ENCODE measurements at regions not wholly inside any gene's neighbourhood (a gene's known extent, or its start where the extent isn't known, plus 50 kb on each side); places are given as distances from the start of the nearest gene placed in this dataset.
"Not testable (repeated sequence)": the region's sequence is repeated elsewhere in the genome, so short reads cannot be mapped to it uniquely, and the experiment has no call there.

GRCh38 chr3:196147116-196147515 lies 64.1 kb downstream of the ZDHHC19 start:
- no peak for DNase-seq (ENCODE audit: low read depth in 2 of 2)

- no peak for DNase-seq (ENCODE audit: low read depth in 2 of 2)
Observed at GRCh38 chr3:196145468-196146262, 63.8 kb upstream of the TFRC start.

- peak; percentile 14 to 73 for DNase-seq (ENCODE audit: low read depth in 2 of 2)
Observed at GRCh38 chr3:196144383-196145105, 62.7 kb upstream of the TFRC start.

DNA sequence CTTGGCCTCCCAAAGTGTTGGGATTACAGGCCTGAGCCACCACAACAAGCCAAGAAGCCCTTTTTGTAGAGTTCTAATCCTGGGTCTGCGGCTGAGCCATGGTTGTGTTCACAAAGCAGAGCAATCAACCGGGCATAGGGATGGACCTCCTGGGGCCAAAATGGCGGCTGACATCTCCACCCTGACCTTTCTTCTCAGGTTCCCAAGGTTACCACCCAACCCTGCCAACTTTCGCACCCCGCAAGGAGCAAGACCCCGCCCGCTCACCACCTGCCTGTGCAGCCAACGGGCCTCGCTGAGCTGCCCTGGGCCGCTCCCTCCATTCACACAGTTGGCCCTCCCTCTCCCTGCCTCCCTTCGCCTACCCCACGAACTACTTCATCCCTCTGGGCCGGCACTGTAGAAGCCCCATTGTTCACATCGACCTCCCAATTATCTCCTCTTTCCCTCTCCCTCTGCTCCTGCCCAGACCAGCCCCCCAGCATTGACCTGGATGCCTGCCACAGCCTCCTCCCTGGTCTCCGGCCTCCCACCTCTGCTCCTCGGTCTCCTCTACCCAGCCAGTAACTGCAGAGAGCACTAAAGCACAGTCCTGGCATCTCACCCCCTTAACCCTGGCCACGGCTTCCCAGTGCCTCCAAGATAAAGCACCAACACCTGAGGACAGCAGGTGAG lies 62.0 kb upstream of the TFRC start:
- DNase-seq (ENCODE audit: low read depth in 2 of 2): no peak

GRCh38 chr3:196142202-196142956 lies 60.5 kb upstream of the TFRC start:
- DNase-seq (ENCODE audit: low read depth in 2 of 2): no peak

- DNase-seq (ENCODE audit: low read depth in 2 of 2): no peak
Observed at GRCh38 chr3:196141866-196142201, 59.9 kb upstream of the TFRC start.

DNA sequence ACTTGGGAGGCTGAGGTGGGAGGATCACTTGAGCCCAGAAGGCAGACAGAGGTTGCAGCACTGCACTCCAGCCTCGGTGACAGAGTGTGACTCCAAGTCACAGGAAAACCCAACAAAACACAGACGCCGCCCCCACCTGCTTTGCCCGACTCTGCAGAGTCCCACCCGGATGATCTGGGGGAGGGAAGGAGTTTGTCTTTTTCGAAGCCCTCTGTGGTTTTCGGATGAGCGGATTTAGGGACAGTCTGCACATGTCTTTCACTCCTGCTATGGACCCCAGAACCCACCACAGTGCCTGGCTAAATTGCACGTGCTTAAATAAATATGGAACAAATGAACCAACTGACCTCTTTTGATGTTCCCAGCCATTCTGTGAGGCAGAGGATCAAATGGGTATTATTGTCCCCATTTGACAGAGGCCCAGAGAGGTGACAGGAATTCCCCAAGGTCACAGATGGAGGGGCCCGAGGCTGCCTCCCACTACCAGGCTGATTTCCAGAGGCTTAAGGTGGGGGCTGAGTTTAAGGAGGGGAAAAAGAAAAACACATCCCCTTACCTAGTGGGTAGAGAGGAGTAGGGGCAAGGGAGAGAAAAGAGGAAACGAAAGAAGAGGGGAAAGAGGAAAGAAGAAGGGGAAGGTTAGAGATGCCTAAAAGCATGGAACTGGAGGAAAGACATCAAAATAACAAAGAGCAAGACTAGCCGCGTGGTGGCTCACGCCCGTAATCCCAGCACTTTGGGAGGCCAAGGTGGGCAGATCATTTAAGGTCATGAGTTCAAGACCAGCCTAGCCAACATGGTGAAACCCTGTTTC lies 59.4 kb upstream of the TFRC start:
- DNase-seq (ENCODE audit: low read depth in 2 of 2): no peak

GRCh38 chr3:196140224-196140623 lies 58.3 kb upstream of the TFRC start:
- no peak for DNase-seq (ENCODE audit: low read depth in 2 of 2)

DNA sequence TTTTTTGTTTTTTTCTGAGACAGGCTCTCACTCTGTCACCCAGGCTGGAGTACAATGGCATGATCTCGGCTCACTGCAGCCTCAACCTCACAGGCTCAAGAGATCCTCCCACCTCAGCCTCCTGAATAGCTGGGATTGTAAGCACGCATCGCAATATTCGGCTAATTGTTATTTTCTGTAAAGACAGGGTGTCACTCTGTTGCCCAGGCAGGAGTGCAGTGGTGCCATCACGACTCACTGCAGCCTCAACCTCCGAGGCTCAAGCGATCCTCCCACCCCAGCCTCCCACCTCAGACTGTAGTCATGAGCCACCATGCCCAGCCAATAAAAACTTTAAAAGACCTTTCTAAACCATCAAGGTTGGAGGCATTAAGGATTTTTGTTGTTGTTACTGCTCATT lies 57.4 kb upstream of the TFRC start:
- no peak for DNase-seq (ENCODE audit: low read depth in 2 of 2)

DNA sequence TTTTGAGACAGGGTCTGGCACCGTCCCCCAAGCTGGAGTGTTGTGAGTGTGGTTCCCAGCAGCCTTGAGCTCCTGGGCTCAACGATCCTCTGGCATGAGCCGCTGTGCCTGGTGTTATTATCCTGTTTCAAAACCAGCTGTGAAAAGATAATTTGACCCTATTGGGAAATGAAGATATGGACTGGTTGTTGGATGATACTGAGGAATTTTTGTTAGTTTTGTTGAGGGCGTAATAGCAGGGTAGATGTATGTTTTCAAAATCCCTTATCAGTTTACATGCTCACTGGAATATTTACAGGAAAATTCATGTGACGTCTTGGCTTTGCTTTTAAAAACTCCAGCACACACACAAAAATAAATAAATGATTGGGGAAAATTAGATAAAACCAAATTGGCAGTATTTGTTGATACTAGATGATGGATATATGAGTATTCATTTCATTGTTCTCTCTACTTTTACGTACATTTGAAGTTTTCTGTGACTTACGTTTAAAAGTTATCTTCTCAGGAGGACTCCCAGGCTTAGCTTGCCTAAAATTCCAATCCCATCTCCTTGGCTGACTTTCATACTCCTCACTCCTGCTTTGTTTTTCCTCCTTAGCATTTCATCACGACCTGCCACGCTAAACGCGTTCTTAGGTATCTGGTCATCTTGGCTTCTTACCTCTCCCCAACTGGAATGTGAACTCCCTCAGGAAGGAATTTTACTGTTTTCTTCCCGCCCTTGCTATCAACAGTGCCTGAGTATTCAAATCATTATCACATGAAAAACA lies 56.8 kb upstream of the TFRC start:
- DNase-seq (ENCODE audit: low read depth in 2 of 2): no peak

DNA sequence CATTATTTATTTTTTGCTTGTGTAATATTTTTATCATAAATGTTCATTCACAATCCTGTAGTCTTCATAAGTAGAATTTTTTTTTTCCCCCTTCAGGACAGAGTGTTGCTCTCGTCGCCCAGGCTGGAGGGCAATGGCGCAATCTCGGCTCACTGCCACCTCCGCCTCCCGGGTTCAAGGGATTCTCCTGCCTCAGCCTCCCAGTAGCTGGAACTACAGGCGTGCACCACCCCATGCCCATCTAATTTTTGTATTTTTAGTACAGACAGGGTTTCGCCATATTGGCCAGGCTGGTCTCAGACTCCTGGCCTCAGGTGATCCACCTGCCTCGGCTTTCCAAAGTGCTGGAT lies 54.7 kb upstream of the TFRC start:
- not testable (repeated sequence) for DNase-seq (ENCODE audit: low read depth in 2 of 2)

- peak in 1 of 2 donors; percentile 51 for DNase-seq (ENCODE audit: low read depth in 2 of 2)
Observed at GRCh38 chr3:196135693-196136639, 54.1 kb upstream of the TFRC start.

GRCh38 chr3:196134691-196135090 lies 52.8 kb upstream of the TFRC start:
- peak in 1 of 2 donors; percentile 61 for DNase-seq (ENCODE audit: low read depth in 2 of 2)

GRCh38 chr3:196133869-196134268 lies 52.0 kb upstream of the TFRC start:
- not testable (repeated sequence) for DNase-seq (ENCODE audit: low read depth in 2 of 2)

DNA sequence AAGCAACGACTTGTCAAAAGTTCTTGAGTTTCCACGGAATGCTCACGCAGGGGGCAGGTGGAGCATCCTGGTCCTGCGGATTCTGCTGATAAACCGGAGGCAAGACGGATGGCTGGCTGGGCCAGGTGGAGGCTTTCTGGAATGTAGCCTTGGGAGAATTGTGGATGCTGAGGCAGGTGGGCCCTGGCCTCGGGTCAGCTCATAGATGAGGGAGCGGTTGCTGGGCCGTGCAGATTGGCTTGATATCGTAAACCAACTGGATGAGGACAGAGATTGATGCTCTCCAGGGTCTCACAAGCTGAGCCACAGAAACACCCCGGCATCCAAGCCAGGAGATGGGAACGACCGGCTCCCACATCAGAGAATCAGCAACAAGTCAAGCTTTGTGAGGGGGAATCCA lies 50.0 kb upstream of the TFRC start:
- no peak for DNase-seq (ENCODE audit: low read depth in 2 of 2)

All from lung microvascular endothelial cell (primary cell).